ENCODE measurements at regions not wholly inside any gene's neighbourhood (a gene's known extent, or its start where the extent isn't known, plus 50 kb on each side); places are given as distances from the start of the nearest gene placed in this dataset.

GRCh38 chr10:14413523-14413922, 82.8 kb upstream of the FRMD4A start:
- no peaks in the 10 kb centered on the region for H3K27me3 ChIP-seq (ENCODE audit: insufficient read depth, low read depth)
- no peaks in the 10 kb centered on the region for H4K20me1 ChIP-seq (ENCODE audit: insufficient read depth)
- H3K27ac ChIP-seq: no peak overlapping the region
- H3K79me2 ChIP-seq (ENCODE audit: insufficient read depth, low read depth): no peaks in the 10 kb centered on the region
- H3K4me1 ChIP-seq (ENCODE audit: low read depth, poor library complexity, severe bottlenecking): no peaks in the 10 kb centered on the region
- TF ChIP-seq CTCF (conservative IDR thresholded peaks at IDR 0.05; ENCODE audit: low read depth, low read length): no peak
- H2AFZ ChIP-seq (ENCODE audit: low read depth): no peak overlapping the region
- no peak overlapping the region for H3K9ac ChIP-seq
- no peak overlapping the region for H3K4me2 ChIP-seq
- H3K4me3 ChIP-seq (IDR thresholded peaks at IDR 0.05; ENCODE audit: insufficient read depth, low read depth, low read length): no peak overlapping the region
- H3K36me3 ChIP-seq (ENCODE audit: insufficient read depth): no peaks in the 10 kb centered on the region

GRCh38 chr10:14412624-14413023, 81.9 kb upstream of the FRMD4A start:
- H2AFZ ChIP-seq (ENCODE audit: low read depth): no peak overlapping the region
- no peak overlapping the region for H3K9ac ChIP-seq
- H3K4me2 ChIP-seq: no peak overlapping the region
- H4K20me1 ChIP-seq (ENCODE audit: insufficient read depth): no peaks in the 10 kb centered on the region
- TF ChIP-seq CTCF (conservative IDR thresholded peaks at IDR 0.05; ENCODE audit: low read depth, low read length): no peak
- H3K4me1 ChIP-seq (ENCODE audit: low read depth, poor library complexity, severe bottlenecking): no peaks in the 10 kb centered on the region
- H3K79me2 ChIP-seq (ENCODE audit: insufficient read depth, low read depth): no peaks in the 10 kb centered on the region
- no peaks in the 10 kb centered on the region for H3K27me3 ChIP-seq (ENCODE audit: insufficient read depth, low read depth)
- no peak overlapping the region for H3K27ac ChIP-seq
- H3K36me3 ChIP-seq (ENCODE audit: insufficient read depth): no peaks in the 10 kb centered on the region
- no peak overlapping the region for H3K4me3 ChIP-seq (IDR thresholded peaks at IDR 0.05; ENCODE audit: insufficient read depth, low read depth, low read length)

GRCh38 chr10:14409856-14410458, 79.2 kb upstream of the FRMD4A start:
- Histone ChIP-seq H3K4me2 (no peak overlapping the region), H3K36me3 (ENCODE audit: insufficient read depth) (no peaks in the 10 kb centered on the region)

GRCh38 chr10:14409247-14409646, 78.5 kb upstream of the FRMD4A start:
- H3K4me3 ChIP-seq (IDR thresholded peaks at IDR 0.05; ENCODE audit: insufficient read depth, low read depth, low read length): no peak overlapping the region
- no peaks in the 10 kb centered on the region for H3K27me3 ChIP-seq (ENCODE audit: insufficient read depth, low read depth)
- H3K27ac ChIP-seq: no peak overlapping the region
- H4K20me1 ChIP-seq (ENCODE audit: insufficient read depth): no peaks in the 10 kb centered on the region
- no peak overlapping the region for H2AFZ ChIP-seq (ENCODE audit: low read depth)
- TF ChIP-seq CTCF (conservative IDR thresholded peaks at IDR 0.05; ENCODE audit: low read depth, low read length): no peak
- H3K4me2 ChIP-seq: no peak overlapping the region
- H3K9ac ChIP-seq: no peak overlapping the region
- no peaks in the 10 kb centered on the region for H3K36me3 ChIP-seq (ENCODE audit: insufficient read depth)
- no peaks in the 10 kb centered on the region for H3K79me2 ChIP-seq (ENCODE audit: insufficient read depth, low read depth)
- no peaks in the 10 kb centered on the region for H3K4me1 ChIP-seq (ENCODE audit: low read depth, poor library complexity, severe bottlenecking)

More at GRCh38 chr10:14409856-14410458, 79.2 kb upstream of the FRMD4A start:
- no peak for TF ChIP-seq CTCF (conservative IDR thresholded peaks at IDR 0.05; ENCODE audit: low read depth, low read length)
- Histone ChIP-seq H3K4me1 (ENCODE audit: low read depth, poor library complexity, severe bottlenecking) (no peaks in the 10 kb centered on the region), H4K20me1 (ENCODE audit: insufficient read depth) (no peaks in the 10 kb centered on the region), H3K27me3 (ENCODE audit: insufficient read depth, low read depth) (no peaks in the 10 kb centered on the region), H3K4me3 (IDR thresholded peaks at IDR 0.05; ENCODE audit: insufficient read depth, low read depth, low read length) (no peak overlapping the region), H2AFZ (ENCODE audit: low read depth) (no peak overlapping the region), H3K27ac (no peak overlapping the region), H3K79me2 (ENCODE audit: insufficient read depth, low read depth) (no peaks in the 10 kb centered on the region), H3K9ac (no peak overlapping the region)

All from KMS-11 (cell line).